Hypothalamus (tissue), 51 donors: ENCODE measurements at regions not wholly inside any gene's neighbourhood (a gene's known extent, or its start where the extent isn't known, plus 50 kb on each side); places are given as distances from the start of the nearest gene placed in this dataset.
"Not testable (repeated sequence)": the region's sequence is repeated elsewhere in the genome, so short reads cannot be mapped to it uniquely, and the experiment has no call there.

Source experiments
- DNase-seq, 51 donors: peaks; one replicate each; lab custom pipeline; 2025; lab: John Stamatoyannopoulos, UW

DNA sequence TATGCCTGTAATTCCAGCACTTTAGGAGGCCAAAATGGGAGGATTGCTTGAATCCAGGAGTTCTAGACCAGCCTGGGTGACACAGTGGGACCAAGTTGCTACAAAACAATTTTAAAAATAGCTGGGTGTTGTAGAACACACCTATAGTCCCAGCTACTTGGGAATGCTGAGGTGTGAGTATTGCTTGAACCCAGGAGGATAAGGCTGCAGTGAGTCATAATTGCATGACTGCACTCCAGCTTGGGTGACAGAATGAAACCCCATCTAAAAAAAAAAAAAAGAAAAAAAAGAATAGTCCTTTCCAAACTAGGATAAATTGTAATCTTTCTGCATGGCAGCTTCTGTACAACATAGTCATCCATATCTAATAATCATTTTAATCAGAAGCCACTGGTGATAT, 270.1 kb upstream of the INTU start:
- DNase-seq, result no peak

DNA sequence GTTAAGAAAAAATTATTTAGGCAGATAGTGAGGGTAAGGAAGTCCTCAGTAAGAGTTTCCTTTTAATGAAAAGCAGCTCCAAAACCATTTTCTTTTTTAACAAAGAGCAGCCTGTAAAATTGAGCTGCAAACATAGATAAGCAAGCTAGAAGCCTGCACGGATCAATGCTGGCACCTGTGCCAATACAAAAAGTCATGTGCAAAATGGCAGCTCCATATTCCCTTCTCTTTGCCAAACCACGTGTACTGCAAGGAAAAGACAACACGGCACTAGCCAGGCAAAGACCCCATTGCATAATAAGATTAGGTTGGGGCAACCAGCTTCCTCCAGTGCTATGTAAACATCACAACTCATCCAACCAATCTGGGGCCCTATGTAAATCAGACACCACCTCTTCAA, 268.4 kb upstream of the INTU start:
- no peak for DNase-seq

DNA sequence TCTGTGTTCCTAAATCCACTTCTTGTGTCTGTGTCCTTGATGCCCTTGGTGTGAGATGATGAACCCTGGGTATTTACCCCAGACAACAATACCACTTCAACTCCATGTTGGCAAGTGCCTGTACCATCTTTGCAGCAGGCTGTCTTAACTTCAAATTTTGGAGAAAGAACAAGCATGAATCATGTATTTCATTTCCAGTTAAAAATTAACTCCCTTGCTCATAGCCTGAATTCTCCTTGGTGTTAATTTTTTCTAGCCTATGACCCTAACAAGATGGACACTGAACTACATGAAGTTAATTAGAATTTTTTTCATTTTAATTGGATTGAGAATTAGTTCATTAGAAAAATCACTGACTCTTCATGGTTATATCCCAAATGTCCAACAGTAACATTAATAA, 267.8 kb upstream of the INTU start:
- DNase-seq, result no peak

DNA sequence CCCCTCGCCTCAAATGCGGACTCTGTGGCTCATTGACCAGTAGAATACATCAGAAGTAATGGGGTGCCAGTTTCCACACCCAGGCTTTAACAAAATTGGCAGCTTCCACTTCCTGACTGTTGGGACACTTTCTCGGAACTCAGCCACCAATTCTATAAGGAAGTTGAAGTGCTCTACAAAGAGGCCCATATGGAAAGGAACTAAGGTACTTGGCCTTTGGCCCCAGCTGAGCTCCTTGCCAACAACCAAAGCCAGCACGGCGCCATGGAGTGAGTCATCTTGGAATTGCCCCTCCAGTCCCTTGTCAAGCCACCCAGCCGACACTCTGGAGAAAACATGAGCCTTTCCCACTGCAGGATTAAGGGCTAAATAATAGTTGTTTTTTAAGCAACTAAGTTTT, 262.2 kb upstream of the INTU start:
- no peak for DNase-seq

DNA sequence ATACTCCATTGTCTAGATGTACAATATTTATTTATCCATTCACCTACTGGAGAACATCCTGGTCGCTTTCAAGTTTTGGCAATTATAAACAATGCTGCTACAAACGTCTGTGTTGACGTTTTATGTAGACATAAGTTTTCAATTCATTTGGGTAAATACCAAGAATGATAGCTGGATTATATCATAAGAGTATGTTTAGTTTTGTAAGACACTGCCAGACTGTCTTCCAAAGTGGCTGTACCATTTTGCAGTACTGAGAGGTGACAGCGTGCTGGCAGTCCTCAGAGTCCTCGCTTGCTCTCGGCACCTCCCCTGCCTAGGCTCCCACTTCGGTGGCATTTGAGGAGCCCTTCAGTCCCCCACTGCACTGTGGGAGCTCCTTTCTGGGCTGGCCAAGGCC, 253.3 kb upstream of the INTU start:
- no peak for DNase-seq

DNA sequence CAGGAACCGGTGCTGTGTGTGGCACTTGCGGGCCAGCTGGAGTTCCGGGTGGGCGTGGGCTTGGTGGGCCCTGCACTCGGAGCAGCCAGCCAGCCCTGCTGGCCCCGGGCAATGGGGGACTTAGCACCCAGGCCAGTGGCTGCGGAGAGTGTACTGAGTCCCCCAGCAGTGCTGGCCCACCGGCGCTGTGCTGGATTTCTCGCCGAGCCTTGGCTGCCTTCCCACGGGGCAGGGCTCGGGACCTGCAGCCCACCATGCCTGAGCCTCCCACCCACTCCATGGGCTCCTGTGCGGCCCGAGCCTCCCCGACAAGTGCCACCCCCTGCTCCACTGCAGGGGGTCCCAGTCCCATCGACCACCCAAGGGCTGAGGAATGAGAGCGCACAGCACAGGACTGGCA, 252.8 kb upstream of the INTU start:
- not testable (repeated sequence) for DNase-seq

DNA sequence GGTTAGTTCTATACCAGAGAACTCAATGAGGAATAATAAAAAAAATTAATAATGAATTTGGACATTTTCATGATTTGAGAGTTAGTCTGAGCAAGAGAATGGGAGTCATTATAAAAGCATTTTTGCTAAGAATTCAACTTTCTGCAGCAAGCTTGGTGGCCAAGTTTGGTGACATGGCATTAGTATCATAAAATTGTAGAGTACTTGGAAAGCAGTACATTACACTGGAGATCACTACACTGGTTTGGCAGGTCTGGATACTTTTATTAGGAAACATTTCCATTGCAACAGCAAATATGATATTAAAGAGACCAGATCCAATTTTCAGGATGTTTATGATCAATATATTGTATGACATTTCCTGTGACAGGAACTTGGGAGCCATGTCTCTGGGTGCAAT, 249.1 kb upstream of the INTU start:
- DNase-seq, result no peak

DNA sequence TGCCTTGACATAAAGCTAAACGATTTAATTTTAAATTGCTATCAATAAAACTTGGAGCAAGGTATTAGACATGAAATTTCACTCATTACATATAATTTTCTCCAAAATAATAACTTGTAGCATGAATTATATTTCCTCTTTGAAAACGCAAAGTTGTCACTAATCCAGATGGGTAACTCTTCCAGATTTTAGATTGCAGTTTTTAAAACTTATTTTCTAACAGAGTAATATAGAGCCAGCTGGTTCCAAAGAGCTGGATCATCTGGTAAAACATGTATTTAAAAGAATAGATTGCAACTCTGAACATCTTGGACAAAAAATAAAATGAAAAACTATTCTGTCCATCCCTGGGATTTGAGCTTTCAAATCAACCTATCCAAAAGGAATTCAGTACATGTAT, 238.2 kb upstream of the INTU start:
- no peak for DNase-seq

DNA sequence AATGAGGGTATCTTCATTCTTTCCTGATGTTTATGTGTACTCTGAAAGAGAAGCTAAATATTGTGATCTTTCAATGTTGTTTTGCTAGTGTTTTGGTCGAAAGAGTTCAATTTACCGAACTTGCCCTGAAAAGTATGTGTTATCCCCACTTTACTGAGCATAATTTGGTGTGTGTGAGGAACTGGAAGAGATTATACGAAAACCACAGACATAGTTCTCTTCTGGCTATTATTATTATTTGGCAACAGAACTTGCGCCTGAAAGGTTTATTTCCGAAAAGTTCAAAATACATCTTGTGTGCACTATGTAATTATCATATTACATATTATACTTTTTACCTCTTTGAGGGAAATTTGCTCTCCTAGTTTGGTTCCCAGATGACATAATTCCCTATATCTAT, 232.5 kb upstream of the INTU start:
- no peak for DNase-seq

DNA sequence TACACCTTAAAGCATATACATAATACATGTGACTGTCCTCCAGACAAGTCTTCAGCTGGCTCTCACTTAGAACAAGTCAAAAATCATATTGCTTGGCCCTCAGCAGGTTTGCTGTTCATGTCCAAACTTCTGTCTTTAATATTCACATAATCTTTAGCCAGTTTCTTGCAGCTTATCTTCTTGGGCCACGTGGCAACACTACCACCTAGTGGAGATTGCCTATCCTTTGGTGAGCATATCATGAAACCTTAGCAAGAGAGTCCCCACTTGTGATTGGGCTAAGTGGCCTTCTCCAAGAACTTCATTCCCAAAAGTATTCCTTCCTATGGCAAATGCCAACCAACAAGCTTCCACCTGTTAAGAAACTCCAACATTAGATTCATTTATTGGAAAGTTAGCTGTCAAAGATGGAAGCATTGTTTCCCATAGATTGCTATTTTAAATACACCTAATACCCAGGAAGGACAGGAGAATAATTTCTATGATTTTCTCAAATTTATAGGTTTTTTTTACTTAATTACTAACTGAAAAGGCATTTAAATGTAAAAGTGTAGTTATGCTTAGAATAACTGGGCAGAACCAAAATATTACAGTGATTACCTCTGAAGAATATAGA, 231.9 kb upstream of the INTU start:
- DNase-seq, result peak in 10 of 51 donors; percentile 1 to 11 (median 2)

DNA sequence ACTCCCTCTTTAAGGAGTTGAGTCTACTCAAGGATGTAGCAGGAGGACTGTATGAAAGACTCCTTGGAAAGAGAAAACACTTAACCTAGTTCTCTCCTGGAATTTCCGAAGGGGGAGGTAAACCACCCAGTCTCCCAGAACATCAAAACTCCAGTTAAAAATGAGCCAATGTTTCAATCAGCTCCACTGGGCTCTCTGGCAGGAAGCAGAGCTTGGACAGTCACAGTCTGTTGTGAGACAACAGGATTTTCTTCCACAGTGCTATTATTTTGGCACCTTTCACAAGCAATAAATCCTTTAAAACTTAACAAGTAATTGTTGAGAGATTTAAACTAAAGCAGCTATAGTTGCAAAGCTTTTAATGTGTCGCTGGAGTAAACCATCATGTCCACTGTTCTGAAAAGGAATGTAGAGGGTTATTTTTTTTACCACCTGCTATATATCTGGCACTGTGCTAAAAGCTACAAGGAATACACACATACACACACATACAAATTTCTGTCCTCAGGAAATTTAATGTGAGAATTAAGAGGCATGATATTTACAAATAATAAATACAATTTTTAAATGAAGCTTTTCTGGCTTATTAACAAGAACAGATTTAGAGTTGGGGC, 229.2 kb upstream of the INTU start:
- no peak for DNase-seq

DNA sequence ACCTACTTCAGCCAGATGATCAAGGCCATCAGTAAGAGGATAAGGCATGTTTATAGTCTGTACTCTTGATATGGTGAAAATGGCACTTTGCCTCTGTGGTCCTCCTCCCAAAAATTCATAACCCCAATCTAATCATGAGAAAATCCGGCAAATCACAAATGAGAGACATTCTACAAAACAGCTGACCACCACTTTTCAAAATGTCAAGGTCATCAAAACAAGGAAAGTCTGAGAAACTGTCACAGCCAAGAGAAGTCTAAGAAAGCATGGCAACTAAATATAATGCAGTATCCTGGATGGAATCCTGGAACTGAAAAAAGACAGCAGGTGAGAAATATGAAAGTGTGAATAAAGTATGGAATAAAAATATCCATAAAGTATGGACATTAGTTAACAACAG, 226.6 kb upstream of the INTU start:
- no peak for DNase-seq

DNA sequence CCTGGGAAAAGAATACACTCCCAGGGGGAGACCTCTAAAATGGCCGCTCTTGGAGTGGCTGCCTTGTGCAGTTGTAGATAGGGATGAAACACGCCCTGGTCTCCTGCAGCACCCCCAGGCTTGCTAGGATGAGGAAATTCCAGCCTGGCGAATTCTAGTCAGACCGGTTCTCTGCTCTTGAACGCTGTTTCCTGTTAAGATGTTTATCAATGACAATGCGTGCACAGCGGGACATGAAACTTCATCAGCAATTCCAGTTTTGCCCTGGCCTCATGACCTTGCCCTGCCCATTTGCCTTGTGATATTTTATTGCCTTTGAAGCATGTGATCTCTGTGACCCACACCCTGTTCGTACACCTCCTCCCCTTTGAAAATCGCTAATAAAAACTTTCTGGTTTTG, 225.2 kb upstream of the INTU start:
- not testable (repeated sequence) for DNase-seq

DNA sequence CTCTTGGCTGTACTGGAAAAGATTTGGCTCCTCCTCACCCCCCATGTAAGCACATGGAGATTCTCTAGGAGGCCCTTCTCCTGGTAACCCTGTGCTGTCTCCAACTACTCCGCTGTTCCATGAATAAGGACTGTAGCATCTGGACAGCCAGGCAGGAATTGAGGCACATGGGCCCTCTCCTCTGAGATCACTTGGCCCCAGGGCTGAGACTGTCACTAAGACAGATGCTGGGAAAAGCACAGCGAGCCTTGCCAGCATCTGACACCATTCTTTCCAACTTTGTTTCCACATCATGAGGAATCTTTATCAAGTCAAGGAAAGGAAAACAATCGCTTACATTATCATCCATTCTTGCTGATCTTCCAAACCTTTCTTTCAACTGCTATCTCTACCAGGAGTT, 222.6 kb upstream of the INTU start:
- no peak for DNase-seq

DNA sequence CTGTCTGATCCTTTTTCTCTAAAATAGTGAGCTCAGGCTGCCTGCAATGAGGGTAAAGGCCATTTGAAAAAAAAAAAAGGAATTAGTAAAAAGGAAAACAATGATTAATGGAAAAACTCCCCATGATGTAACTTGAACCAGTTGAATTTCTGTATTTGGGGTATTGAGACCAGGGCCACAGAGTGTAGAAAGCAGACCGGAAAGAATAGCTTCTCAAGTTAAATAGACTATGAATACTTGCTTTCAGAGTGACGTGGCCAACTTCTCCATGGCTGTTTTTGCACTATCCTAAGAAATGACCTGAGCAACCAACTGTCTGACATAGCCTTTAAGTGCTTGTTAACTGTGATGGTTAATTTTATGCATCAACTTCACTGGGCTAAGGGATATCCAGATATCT, 222.1 kb upstream of the INTU start:
- no peak for DNase-seq

DNA sequence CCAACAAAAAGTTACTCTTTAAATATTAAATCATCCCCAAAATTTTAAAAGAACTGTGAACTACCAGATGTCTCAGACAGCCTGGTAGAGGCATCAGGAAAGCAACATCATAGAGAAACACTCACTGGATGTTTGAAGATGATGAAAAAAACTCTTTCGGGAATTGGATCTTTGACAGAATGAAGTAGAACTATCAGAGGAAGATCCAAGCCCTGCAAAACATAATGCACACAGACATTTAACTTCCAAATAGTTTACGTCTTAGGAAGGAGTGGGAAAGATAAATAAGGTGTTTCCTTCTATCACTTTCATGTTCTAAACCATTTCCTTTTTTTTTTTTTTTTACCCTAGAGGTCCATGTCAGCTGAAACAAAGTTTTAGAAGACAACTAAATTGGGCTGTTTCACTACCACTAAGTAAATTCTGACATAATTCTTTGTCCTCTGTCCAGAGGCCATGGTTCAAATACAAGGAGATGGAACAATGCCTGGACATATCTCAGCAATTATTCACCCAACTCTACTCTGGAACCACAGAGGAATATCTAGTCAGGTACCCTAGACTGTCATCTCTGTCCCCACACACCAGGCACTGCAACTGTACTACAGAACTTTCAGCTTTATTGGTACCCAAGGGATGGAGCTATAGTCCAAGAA, 217.7 kb upstream of the INTU start:
- DNase-seq, result no peak

DNA sequence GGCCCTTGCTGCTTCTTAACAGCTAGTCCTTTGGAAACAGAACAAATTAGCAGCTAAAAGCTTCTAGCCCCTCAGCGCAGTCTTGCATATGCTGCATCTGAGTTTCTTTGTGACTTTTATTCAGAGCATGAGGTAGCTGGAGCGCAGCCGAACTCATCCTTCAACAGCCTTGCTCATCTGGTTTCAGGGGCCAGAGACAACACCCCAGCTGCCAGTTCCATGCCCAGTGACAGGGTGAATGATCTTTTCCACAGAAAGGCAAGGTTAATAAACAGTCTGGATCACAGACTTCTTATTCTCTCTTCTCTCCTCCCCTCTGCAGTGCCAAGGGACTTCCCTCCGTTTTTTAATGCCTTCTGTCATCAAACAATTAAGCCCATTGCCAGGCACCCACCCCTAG, 216.6 kb upstream of the INTU start:
- DNase-seq, result no peak

DNA sequence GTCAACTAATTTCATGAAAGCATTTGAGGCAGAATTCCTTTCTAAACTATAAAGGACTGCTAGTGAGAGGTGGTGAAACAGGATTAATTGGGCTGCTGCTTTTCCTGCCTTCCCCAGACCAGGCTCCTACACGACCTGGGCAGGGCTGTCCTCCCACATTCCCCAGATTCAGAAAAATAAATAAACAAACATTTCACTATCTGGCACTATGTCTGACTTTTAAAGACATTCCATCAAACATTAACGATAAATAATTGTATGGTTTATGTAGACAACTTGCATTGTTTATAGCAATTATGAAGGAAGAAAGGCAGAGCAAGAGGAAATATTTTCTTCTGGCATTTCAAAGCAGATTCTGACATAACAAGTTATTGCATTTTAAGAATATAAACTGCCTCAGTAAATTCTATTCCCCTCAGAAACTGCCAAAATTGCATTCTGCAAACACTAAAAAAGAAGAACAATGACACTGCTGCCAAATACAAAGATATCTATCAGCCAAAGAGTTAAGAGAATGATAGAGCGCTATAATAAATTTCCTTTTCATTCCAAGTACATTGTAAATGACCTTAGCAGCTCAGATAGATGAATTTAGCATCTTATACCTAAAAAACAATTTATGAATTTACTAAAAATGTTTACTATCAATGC, 214.7 kb upstream of the INTU start:
- no peak for DNase-seq

DNA sequence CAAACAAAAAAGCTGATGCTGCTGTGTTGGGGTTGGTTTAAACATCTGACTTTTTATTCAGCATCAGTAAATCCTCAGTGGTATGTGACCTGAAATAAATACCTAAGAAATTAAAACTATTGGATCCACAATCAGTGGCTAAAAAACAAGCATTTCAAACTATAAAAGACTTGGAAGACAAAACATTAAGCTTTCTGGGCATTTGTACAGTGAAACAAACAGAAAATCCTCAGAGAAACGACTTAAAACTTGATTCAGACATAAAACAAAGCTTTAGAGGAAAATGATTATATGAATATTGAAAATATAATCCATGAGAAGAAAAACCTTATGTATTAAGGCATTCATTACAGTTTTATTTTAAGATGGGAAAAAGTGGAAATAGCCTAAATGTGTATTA, 213.3 kb upstream of the INTU start:
- DNase-seq, result no peak

DNA sequence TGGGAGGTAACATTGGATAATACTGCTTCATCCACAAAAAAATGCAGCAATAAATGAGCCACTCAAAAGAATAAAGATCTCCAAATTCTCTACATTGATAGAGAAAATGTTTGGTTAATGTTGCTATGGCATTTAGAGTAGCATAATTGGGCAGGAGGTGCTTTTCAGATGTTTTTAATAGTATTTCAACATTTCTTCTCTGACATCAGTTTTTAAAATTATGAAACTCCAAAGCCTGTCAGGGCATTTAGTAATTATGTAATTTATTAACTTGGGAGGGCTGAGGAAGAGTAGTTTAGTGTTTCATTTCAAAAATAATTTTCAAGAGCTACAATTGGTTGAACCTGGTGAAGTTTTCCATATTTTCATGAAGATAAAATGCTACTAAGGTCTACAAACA, 211.3 kb upstream of the INTU start:
- no peak for DNase-seq

DNA sequence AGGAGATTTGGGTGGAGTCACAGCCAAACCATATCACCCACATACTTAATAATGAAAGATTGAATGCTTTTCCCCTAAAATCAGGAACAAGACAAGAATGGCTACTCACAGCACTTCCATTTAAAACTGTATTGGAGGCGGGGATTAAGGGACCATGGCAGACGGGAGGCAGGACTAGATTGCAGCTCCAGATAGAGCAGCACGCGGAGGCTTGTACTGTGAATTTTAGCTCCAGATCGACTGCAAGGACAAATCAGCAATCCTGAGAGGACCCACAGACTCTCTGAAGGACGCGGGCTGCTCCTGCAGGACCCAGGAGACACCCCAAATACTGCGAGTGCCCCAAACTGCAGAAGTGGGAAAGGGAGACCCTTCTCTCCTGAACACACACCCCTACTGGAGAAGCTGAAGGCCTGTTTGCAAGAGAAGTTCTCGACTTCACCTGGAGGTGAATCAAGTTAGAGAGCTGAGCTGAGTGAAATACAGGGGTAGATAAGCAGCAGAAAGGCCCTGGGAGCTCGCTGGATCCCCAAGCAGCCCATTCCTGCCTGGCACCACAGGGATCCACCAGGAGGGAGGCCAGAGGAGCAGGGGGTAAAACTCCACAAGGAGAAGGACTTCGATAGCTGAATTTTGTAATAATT, 207.4 kb upstream of the INTU start:
- no peak for DNase-seq

DNA sequence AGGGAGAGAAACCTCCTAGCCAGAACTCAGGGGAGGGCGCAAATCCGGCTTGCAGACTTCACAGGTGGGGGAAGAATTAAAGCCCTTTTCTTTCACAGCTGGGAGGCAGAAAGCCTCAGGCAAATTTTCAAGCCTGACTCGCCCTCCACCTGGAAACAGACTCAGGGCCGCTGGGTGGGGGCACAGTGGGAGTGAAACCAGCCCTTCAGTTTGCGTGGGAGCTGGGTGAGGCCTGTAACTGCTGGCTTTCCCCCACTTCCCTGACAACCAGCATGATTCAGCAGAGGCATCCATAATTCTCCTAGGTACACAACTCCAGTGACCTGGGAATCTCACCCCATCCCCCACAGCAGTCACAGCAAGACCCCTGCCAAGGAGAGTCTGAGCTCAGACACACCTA, 206.9 kb upstream of the INTU start:
- DNase-seq, result no peak
